ENCODE measurements at regions not wholly inside any gene's neighbourhood (a gene's known extent, or its start where the extent isn't known, plus 50 kb on each side); places are given as distances from the start of the nearest gene placed in this dataset.

- TF ChIP-seq TAF1 (IDR thresholded peaks at IDR 0.05; ENCODE audit: borderline replicate concordance, insufficient read depth, low read length): no peak
- no peak for TF ChIP-seq FOXP2 (optimal IDR thresholded peaks at IDR 0.05; ENCODE audit: borderline replicate concordance, extremely low read depth, extremely low read length, insufficient read depth)
Observed at GRCh38 chr7:46929359-46929758, 652.6 kb downstream of the TNS3 start.

- TF ChIP-seq TAF1 (IDR thresholded peaks at IDR 0.05; ENCODE audit: borderline replicate concordance, insufficient read depth, low read length): no peak
- no peak for TF ChIP-seq FOXP2 (optimal IDR thresholded peaks at IDR 0.05; ENCODE audit: borderline replicate concordance, extremely low read depth, extremely low read length, insufficient read depth)
- TF ChIP-seq SIN3A (IDR thresholded peaks at IDR 0.05; ENCODE audit: borderline replicate concordance, insufficient read depth, low read length): no peak
- no peak for TF ChIP-seq POLR2AphosphoS5 (IDR thresholded peaks at IDR 0.05; ENCODE audit: low read depth, low read length)
- TF ChIP-seq, protein P1, sequence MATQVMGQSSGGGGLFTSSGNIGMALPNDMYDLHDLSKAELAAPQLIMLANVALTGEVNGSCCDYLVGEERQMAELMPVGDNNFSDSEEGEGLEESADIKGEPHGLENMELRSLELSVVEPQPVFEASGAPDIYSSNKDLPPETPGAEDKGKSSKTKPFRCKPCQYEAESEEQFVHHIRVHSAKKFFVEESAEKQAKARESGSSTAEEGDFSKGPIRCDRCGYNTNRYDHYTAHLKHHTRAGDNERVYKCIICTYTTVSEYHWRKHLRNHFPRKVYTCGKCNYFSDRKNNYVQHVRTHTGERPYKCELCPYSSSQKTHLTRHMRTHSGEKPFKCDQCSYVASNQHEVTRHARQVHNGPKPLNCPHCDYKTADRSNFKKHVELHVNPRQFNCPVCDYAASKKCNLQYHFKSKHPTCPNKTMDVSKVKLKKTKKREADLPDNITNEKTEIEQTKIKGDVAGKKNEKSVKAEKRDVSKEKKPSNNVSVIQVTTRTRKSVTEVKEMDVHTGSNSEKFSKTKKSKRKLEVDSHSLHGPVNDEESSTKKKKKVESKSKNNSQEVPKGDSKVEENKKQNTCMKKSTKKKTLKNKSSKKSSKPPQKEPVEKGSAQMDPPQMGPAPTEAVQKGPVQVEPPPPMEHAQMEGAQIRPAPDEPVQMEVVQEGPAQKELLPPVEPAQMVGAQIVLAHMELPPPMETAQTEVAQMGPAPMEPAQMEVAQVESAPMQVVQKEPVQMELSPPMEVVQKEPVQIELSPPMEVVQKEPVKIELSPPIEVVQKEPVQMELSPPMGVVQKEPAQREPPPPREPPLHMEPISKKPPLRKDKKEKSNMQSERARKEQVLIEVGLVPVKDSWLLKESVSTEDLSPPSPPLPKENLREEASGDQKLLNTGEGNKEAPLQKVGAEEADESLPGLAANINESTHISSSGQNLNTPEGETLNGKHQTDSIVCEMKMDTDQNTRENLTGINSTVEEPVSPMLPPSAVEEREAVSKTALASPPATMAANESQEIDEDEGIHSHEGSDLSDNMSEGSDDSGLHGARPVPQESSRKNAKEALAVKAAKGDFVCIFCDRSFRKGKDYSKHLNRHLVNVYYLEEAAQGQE (IDR thresholded peaks at IDR 0.05; ENCODE audit: insufficient read depth in 1 of 2, low read depth in 2 of 2, low read length in 2 of 2): no peak
Observed at GRCh38 chr7:46928719-46929118, 653.2 kb downstream of the TNS3 start.

DNA sequence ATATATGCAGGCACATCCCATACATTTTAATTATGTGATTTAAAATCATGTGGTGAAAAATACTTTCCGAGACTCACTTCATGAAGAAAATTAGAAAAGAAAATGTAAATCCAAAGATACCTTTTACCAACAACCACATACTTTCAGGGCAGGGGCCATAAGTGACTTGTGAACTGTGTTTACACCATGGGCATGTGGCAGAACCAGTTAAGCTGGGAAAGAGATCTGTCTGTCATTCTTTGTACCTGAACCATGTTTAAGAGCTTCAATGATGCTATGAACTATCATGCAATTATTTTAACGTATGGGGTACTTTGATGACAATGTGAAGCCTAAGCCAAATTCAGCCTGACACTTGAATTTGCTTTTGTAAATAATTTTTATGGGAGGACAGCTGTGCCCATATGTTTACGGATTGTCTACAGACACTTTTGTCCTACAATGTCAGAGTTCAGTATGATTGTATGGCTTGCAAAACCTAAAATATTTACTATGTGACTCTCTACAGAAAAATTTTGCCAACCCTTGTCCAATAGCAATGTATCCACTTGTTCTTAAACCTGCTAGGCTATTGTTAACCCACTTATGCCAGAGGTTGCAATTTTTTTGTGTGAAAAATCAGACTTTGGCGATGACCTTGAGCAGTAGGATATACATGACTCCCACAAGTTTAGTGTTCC lies 654.6 kb downstream of the TNS3 start:
- TF ChIP-seq SIN3A (IDR thresholded peaks at IDR 0.05; ENCODE audit: borderline replicate concordance, insufficient read depth, low read length): no peak
- TF ChIP-seq, protein P1 (IDR thresholded peaks at IDR 0.05; ENCODE audit: insufficient read depth in 1 of 2, low read depth in 2 of 2, low read length in 2 of 2): no peak
- TF ChIP-seq POLR2AphosphoS5 (IDR thresholded peaks at IDR 0.05; ENCODE audit: low read depth, low read length): no peak
- TF ChIP-seq FOXP2 (optimal IDR thresholded peaks at IDR 0.05; ENCODE audit: borderline replicate concordance, extremely low read depth, extremely low read length, insufficient read depth): no peak
- no peak for TF ChIP-seq TAF1 (IDR thresholded peaks at IDR 0.05; ENCODE audit: borderline replicate concordance, insufficient read depth, low read length)

- no peak for TF ChIP-seq FOXP2 (optimal IDR thresholded peaks at IDR 0.05; ENCODE audit: borderline replicate concordance, extremely low read depth, extremely low read length, insufficient read depth)
- TF ChIP-seq TAF1 (IDR thresholded peaks at IDR 0.05; ENCODE audit: borderline replicate concordance, insufficient read depth, low read length): no peak
- no peak for TF ChIP-seq SIN3A (IDR thresholded peaks at IDR 0.05; ENCODE audit: borderline replicate concordance, insufficient read depth, low read length)
- TF ChIP-seq POLR2AphosphoS5 (IDR thresholded peaks at IDR 0.05; ENCODE audit: low read depth, low read length): no peak
- TF ChIP-seq, protein P1 (IDR thresholded peaks at IDR 0.05; ENCODE audit: insufficient read depth in 1 of 2, low read depth in 2 of 2, low read length in 2 of 2): no peak
Observed at GRCh38 chr7:46916581-46916980, 665.3 kb downstream of the TNS3 start.

GRCh38 chr7:46912692-46913091 lies 669.2 kb downstream of the TNS3 start:
- TF ChIP-seq, protein P1 (IDR thresholded peaks at IDR 0.05; ENCODE audit: insufficient read depth in 1 of 2, low read depth in 2 of 2, low read length in 2 of 2): no peak
